ENCODE measurements at regions not wholly inside any gene's neighbourhood (a gene's known extent, or its start where the extent isn't known, plus 50 kb on each side); places are given as distances from the start of the nearest gene placed in this dataset.

DNA sequence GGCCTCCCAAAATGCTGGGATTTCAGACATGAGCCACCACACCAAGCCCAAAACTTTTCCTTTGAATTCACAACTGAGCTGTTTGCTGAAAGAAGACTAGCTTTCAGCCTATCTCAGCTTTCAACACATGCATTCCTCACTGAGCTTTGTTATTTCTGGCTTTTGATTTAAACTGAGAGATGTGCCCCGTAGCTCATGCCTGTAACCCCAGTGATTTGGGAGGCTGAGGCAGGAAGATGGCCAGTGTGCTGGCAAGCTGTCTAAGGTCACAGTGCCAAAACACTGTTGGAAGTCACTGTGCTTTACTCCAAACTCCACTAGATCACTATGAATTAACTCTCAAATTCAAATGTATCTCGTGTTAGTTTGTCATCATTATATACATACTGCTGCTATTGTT, 779.5 kb downstream of the TRIML1 start:
- H3K4me3 ChIP-seq (ENCODE audit: low read depth, poor library complexity, severe bottlenecking) = no peak overlapping the region
- 67 to 77% methylated on average over 2 of the region's 2 CpGs for WGBS, 2 donors
- no peak for TF ChIP-seq POLR2A (IDR thresholded peaks at IDR 0.05)
- TF ChIP-seq, protein P1, sequence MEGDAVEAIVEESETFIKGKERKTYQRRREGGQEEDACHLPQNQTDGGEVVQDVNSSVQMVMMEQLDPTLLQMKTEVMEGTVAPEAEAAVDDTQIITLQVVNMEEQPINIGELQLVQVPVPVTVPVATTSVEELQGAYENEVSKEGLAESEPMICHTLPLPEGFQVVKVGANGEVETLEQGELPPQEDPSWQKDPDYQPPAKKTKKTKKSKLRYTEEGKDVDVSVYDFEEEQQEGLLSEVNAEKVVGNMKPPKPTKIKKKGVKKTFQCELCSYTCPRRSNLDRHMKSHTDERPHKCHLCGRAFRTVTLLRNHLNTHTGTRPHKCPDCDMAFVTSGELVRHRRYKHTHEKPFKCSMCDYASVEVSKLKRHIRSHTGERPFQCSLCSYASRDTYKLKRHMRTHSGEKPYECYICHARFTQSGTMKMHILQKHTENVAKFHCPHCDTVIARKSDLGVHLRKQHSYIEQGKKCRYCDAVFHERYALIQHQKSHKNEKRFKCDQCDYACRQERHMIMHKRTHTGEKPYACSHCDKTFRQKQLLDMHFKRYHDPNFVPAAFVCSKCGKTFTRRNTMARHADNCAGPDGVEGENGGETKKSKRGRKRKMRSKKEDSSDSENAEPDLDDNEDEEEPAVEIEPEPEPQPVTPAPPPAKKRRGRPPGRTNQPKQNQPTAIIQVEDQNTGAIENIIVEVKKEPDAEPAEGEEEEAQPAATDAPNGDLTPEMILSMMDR (IDR thresholded peaks at IDR 0.05) = no peak
- DNase-seq (ENCODE audit: low spot score in 2 of 2) = no peak
- intact Hi-C loops (cut with DNase I; ENCODE audit: low total_unique reads) = no loop called here

DNA sequence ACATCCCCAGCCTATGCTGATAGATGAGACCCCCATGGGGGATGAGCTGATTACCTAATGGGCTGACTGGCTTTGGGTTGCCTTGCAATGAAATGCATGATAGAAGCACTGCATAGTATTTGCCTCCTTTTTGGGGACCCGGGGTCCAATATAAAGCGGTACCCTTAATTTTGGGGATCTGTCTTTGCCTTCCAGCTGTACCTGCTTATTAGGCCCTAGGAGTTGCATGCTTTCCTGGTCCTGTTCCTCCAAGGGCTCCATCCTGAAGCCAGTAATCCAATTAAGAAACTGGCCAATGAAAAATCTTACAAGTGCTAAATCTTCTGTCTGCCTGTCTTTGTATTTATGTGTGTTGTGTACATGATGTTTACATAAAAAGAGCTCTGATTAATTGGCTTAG, 791.6 kb downstream of the TRIML1 start:
- no peak overlapping the region for H3K4me3 ChIP-seq (ENCODE audit: low read depth, poor library complexity, severe bottlenecking)
- WGBS, 2 donors = 91 to 94% methylated on average over 2 of the region's 2 CpGs
- intact Hi-C loops (cut with DNase I; ENCODE audit: low total_unique reads) = no loop called here
- DNase-seq (ENCODE audit: low spot score in 2 of 2) = no peak
- TF ChIP-seq, protein P1 (IDR thresholded peaks at IDR 0.05) = no peak
- TF ChIP-seq POLR2A (IDR thresholded peaks at IDR 0.05) = no peak

DNA sequence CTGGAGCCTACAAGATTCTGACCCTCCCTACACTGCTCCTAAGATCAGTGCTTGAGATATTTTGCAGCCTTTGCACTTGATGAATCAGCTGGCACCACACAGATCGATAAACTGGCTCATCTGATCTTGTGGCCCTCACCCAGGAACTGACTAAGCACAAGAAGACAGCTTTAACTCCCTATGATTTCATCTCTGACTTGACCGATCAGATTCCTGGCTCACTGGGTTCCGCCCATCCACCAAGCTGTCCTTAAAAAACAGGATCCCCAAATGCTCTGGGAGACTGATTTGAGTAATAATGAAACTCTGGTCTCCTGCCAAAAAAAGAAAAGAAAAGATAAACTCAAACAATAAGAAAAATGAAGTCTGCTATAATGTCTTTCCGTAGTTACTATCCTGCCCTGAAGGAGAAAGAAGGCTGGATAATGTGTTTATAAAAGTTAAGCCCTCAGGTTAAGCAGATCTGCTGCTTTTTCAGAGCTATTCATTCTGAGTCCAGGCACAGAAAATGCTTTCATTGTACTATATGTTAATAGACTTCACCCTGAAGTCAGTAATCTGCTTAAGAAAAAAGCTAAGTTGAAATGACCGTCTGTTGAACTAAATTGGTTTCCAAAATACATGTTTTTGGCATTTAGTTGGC, 795.2 kb downstream of the TRIML1 start:
- DNase-seq (ENCODE audit: low spot score in 2 of 2) = no peak
- WGBS, 2 donors = 44 to 50% methylated on average over 5 of the region's 5 CpGs
- no peak overlapping the region for H3K4me3 ChIP-seq (ENCODE audit: low read depth, poor library complexity, severe bottlenecking)
- intact Hi-C loops (cut with DNase I; ENCODE audit: low total_unique reads) = no loop called here
- TF ChIP-seq, protein P1 (IDR thresholded peaks at IDR 0.05) = no peak
- no peak for TF ChIP-seq POLR2A (IDR thresholded peaks at IDR 0.05)

DNA sequence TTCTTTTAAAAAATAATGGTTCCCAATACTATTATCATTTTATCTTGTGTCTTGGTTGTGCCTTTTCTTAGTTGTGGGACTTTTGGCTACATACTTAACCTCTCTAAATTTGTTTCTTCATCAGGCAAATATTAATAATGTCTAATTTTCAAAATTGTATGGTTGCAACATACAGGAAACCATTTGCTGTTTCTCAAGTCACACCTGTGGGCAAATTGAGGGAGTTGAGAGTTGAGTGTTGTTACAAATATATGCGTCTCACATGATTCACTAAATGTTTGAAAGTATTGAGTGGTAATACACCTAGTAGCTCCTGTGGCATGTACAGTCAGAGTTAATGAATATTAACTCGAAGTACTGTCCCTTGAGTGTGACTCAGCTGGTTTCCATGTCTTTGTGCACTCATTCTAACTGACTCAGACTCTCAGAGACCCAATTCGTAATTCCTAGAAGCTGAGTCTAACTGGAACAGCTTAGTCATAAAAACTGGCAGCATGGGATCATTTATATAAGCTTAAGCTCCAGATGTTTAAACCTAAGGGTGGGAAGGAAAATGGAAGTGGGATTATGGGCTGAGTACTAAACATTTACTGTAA, 802.4 kb downstream of the TRIML1 start:
- WGBS, 2 donors = 52 to 54% methylated on average over 3 of the region's 3 CpGs
- no peak overlapping the region for H3K4me3 ChIP-seq (ENCODE audit: low read depth, poor library complexity, severe bottlenecking)
- intact Hi-C loops (cut with DNase I; ENCODE audit: low total_unique reads) = no loop called here
- DNase-seq (ENCODE audit: low spot score in 2 of 2) = no peak
- TF ChIP-seq, protein P1 (IDR thresholded peaks at IDR 0.05) = no peak
- TF ChIP-seq POLR2A (IDR thresholded peaks at IDR 0.05) = no peak

DNA sequence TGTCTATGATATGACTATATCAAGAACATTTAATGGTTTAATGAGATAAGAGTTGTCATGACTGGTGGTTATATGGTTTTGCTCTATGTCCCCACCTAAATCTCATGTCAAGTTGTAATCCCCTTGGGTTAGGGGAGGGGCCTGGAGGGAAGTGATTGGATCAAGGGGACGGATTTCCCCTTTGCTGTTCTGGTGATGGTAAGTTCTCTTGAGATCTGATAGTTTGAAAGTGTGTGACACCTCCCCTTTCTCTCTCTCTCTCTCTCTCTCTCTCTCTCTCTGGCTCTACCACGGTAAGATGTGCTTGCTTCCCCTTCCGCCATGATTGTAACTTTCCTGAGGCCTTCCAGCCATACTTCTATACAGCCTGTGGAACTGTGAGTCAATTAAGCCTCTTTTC, 803.4 kb downstream of the TRIML1 start:
- intact Hi-C loops (cut with DNase I; ENCODE audit: low total_unique reads) = no loop called here
- no peak overlapping the region for H3K4me3 ChIP-seq (ENCODE audit: low read depth, poor library complexity, severe bottlenecking)
- no peak for DNase-seq (ENCODE audit: low spot score in 2 of 2)
- WGBS, 2 donors = 85 to 86% methylated on average over 3 of the region's 3 CpGs
- TF ChIP-seq, protein P1 (IDR thresholded peaks at IDR 0.05) = no peak
- no peak for TF ChIP-seq POLR2A (IDR thresholded peaks at IDR 0.05)

DNA sequence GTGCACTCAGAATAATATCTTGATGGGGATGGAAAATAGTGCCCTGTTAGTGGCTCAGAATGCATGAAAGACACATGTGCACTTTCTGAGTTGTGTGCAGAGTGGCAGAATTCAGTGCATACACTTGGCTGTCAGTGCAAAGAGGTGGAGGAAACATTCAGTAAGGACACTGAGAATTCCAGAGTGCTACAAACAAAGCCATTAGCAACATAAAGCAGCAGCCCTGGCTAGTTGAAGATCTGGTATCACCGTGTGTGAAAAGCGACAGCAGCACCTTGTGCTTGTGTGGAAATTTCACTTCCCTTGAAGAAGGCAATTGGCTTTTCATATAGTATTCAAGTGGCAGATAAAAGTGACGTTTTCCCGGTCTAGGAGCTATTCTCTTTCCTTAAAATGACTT, 810.4 kb downstream of the TRIML1 start:
- no peak for DNase-seq (ENCODE audit: low spot score in 2 of 2)
- H3K4me3 ChIP-seq (ENCODE audit: low read depth, poor library complexity, severe bottlenecking) = no peak overlapping the region
- intact Hi-C loops (cut with DNase I; ENCODE audit: low total_unique reads) = no loop called here
- no peak for TF ChIP-seq POLR2A (IDR thresholded peaks at IDR 0.05)
- TF ChIP-seq, protein P1 (IDR thresholded peaks at IDR 0.05) = no peak
- 51 to 66% methylated on average over 4 of the region's 4 CpGs for WGBS, 2 donors

Data from lower leg skin (tissue), 4 donors.